ENCODE measurements at regions not wholly inside any gene's neighbourhood (a gene's known extent, or its start where the extent isn't known, plus 50 kb on each side); places are given as distances from the start of the nearest gene placed in this dataset.

DNA sequence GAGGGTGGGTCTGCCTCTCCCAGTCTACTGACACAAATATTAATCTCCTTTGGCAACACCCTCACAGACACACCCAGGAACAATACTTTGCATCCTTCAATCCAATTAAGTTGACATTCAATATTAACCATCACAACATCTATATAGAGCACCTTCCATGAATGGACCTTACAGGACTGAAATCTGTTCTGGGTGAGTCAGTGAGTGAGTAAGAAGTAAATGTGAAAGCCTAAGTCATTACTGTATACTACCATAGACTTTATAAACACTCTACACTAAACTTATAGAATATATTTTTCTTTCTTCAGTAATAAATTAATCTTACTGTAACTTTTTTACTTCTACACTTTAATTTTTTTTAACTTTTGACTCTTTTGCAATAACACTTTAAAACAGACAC is 993.8 kb upstream of the MAP3K7 start:
- DNase-seq = no peak

DNA sequence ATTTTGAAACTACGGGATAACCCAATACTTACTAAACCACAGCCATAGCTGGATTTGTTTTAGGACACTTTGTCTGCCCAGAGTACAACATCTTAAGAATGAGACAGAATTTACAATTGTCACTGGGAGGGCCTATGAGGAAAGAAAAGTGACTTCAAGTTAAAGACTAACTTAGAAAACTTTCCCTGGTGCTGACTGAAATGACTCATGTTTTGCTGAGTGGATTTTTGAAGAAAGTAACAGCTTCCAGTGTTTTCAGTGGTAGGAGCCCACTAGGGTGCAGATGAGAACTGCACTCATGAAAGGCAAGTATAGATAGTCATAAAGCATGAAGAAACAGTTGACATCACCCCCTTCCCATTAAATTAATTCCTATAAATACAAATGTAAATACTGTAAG is 988.2 kb upstream of the MAP3K7 start:
- no peak for DNase-seq

DNA sequence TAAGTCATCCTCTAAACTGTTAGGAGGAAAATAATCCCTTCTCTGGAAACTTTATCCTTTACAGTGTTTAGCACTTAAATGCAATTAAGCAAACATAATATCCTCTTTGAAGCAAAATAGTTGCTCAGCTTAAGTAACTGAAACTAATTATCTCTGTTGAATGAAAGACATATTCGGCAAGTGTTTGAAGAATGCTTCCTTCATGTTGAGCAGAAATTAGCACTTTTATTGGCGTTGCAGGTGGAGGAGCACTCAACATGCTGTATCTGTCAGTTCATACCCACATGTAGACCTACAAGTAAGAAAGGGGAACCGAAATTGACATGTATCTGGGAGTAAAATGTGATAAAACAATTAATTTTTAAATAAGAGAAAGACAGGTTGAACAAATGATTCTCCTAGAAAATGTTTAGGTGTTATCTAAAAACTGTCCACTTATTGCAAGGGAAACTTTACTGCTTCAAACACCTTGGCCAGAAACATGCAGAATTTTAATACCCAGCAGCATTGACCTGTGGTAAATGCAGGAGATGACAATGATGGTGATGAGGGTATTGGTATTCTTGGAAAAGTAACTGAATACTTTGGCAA is 987.0 kb upstream of the MAP3K7 start:
- no peak for DNase-seq

DNA sequence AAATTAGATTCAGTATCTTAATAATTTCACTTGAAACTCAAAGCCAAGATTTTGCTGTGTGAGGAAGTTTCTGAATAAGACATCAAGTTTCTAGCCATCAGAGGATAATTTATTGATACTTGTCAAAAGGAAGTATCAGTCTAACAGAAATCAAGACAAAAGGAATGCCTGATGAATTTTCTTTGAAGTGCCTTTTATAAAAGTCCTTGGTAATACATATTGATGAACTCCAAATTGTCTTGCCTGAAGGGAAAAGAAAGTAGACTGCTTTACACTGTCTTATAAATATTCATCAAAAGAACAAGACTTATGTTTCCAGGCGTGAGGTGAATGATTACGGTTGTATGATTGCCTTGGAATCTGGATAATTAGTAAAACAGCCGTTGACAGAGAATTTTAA is 986.0 kb upstream of the MAP3K7 start:
- no peak for DNase-seq

DNA sequence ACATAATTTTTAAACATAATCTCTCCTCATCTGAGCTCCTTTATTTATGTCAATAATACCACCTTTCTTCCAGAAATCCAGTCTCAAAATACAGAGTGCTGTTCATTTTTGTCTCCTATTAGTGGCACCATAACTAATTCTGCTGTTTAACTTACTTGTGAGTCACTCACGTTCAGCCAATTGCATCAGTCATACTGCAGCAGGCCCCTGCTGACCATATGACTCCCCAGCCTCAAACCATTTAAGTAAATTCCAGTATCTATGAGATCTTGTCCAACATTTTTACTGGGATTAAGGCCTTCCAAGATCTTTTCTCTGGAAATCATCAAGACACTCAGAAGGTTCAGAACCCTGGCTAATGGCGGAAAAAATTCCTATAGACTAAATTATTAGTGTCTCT is 982.2 kb upstream of the MAP3K7 start:
- DNase-seq = no peak

DNA sequence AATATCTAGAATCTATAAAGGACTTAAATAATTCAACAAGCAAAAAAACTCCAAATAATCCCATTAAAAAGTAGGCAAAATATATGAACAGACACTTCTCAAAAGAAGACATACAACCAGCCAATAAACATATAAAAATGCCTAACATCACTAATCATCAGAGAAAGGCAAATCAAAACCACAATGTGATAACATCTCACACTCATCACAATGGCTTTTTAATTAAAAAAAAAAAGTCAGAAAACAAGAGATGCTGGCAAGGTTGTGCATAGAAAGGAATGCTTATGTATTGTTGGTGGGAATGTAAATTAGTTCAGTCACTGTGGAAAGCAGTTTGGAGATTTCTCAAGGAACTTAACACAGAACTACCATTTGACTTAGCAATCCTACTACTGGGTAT is 979.6 kb upstream of the MAP3K7 start:
- DNase-seq = no peak

DNA sequence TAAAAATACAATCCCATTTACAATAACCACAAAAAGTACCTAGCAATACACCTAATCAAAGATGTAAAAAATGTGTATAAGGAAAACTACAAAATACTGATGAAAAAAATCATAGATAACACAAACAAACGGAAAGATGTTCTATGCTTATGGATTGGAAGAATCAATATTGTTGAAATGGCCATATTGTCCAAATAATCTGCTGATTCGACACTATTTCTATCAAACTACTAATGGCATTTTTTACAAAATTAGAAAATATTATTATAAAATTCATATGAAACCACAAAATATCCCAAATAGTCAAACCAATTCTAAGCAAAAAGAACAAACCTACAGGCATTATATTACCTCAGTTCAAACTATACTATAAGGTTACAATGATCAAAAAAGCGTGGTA is 978.3 kb upstream of the MAP3K7 start:
- DNase-seq = no peak

DNA sequence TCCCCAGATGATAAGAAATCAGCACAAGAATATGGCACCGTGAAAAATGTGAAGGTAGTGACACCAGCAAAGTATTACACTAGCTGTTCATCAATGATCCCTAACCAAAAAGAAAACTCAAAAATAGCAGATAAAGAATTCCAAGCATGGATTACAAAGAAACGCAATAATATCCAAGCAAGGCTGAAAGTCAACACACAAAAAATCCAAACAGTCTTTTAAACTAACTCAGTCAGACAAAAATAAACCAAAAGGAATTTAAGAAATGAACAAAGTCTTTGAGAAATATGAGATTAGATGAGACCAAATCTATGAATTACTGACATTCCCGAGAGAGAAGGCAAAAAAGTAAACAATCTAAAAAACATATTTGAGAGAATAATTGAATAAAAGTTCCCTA is 976.1 kb upstream of the MAP3K7 start:
- DNase-seq = no peak

DNA sequence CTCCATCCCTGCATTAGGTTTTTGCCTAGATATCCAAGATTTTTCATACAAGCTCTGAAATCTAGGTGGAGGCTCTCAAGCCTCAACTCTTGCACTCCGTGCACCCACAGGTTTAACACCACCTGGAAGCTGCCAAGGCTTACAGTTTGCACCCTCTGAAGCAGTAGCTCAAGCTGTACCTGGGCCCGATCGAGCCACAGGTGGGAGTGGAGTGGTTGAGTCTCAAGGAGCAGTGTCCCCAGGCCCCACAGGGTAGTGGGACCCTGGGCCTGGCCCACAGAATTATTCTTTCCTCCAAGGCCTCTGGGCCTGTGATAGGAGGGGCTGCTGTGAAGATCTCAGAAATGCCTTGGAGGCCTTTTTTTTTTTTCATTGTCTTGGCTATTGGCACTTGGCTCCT is 973.5 kb upstream of the MAP3K7 start:
- DNase-seq = no peak

DNA sequence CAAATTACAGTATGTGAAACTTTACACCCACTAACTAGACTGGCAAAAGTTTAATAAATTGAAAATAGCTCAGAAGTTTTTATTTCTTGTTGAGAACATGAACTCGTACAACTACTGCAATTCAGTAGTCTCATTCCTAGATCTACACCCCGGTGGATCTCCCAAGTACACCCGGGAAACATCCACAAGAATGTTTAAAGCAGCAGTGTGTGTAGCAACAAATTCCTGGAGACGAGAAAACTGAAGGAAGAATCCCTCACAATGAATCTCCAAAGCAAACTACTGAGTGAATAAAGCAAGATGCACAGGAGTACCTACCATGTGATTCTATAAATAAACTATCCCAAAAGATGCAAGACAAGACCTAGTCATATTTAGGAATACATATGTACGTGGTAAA is 954.0 kb upstream of the MAP3K7 start:
- no peak for DNase-seq

DNA sequence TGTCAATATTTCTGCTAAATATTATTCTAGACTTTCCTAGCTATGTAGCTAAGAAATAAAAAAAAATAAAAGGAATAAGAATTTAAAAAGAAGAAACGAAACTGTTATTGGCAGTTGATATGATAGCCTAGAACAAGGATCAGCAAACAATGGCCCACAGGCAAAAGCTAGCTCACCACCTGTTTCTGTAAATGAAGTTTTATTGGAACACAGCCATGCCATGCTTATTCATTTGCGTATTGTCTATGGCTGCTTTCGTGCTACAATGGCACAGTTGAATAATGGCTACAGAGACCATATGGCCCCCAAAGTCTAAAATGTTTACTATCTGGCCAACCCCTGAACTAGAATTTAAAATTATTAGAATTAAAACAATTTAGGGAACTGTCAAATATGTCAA is 952.6 kb upstream of the MAP3K7 start:
- DNase-seq = no peak

DNA sequence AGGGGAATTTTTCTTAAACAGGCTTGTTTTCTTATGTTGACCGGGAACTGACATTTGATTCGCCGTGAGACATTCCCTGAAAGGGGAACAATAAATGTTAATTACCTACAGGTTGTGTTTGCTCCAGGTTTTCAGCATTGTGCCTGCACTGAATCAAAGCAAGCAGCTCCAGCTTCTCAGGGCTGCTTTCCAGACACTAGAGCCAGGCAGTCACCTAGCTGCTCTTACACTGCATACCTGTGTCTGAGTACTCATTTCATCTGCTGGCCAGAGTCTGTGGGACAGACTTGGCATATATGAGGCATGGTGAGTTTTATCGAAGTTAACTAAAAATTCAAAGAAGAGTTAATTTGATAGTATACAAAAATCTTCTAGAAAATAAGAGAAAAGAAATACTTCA is 951.8 kb upstream of the MAP3K7 start:
- no peak for DNase-seq

DNA sequence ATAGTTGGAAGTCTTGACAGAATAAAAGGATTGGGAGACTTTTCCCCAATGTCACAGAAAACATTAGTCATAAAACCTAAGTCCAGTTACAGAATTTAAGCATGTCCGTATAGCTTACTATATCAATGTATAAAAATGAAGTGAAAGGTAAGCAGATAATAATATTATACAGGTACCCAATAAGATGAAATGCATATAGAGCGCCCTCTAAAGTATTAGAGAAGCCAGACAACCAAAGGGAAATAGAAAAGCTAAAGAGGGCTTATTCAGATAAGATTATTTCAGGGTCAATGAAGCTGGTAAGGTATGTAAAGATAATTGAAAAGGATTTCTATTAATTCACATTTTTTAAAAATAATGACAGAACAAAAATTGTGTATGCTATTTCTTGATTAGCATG is 947.7 kb upstream of the MAP3K7 start:
- no peak for DNase-seq

DNA sequence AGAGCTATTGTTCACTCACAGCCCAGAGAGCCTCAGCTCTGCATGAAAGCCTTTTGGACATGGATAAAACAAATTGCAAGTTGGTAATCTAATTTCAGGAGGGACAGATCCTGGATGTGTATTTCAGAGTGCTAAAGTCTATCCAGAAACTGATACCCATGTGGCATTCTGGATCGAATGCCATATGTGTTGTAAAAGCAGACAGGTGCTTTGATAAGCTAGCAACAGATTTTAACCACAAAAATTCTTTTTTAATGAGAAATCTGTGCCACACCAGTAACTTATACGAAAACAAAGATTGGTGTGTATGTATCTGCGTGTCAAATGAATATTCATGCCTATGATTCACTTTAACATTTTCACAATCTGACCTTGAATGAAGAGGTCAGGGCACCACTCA is 936.6 kb upstream of the MAP3K7 start:
- DNase-seq = no peak

DNA sequence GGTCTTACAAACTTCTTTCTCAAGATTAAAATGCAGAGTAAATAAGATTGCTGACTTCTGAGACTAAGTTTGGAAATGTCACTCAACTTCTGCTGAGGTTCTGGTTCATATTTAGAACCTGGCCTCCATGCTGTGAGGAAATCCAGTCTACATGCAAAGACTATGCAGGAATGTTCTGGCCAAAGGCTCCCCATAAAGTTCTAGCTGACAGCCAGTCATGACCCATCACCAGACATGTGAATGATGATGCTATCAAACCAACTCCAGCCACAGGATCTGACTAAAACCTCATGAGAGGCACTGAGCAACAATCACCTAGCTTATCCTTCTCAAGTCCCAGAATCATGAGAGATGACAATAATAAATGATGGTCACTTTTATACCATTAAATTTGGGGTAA is 935.1 kb upstream of the MAP3K7 start:
- DNase-seq = no peak

DNA sequence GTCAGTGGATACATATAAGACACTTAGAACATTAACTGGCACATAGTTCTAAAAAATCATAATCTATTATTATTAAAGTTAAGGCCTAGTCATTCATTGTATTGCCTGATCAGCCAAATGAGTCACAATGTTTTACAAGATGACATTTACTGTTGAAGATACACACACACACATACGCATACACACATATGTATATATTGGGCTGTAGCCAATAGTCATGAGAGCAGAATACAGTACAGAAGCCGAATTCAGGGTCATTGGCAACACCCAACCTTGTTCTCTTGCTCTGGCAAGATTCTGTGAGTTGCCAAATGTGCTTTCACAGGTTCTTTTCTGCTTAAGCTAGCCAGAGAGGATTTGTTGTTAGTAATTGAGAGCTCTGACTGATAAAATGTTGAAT is 922.8 kb upstream of the MAP3K7 start:
- DNase-seq = no peak

DNA sequence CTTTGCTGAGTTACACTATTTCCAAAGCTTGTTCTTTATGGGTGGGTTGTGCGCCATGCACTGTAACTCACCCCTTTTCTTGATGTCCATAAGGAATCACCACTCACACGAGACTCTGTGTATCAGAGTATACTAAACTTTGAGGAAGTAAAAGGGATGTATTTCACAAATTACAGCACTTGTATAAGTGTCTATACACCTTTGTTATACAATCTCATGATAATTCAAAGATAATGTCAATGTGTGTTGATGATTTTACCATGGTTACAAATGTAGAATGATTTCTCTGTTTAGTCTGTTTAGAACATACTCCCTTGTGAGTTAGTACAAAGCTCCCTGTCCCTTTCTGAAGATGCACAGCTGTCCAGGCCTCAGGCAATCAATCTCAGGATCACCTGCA is 922.2 kb upstream of the MAP3K7 start:
- no peak for DNase-seq

DNA sequence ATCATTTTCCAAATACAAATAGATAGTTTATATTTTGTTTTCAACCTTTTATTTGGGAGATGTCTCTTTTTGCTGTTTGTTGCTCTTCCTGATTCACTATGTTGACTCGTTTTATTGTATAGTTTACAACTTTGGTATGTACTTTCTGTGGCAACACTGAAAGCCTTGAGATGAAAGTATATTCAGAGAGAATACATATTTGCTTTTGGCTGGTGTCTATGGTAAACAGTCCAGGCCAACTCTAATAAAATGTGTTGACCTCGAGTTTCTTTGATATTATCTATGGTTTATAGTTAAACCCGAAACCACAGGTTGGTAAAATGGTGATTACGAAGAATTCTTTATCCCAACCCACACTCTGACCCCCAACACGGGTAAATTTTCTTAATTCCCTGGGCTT is 919.6 kb upstream of the MAP3K7 start:
- no peak for DNase-seq

DNA sequence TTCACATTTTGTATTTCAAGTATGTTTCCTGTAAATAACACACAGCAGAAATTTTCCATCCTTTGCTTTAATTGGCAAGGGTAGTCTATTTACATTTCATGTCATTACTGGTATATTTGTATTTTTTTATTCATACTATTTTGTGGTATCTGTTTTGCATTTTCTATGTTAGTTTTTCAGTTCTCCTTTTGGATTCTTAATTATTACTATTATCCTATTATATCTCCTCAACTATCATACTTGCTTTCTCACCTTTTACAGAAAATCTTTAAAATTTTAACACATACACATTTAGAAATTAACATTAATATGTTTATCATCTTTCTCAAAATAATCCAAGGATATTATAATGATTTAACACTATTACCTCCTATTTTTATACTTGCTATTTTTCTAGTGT is 918.3 kb upstream of the MAP3K7 start:
- no peak for DNase-seq

DNA sequence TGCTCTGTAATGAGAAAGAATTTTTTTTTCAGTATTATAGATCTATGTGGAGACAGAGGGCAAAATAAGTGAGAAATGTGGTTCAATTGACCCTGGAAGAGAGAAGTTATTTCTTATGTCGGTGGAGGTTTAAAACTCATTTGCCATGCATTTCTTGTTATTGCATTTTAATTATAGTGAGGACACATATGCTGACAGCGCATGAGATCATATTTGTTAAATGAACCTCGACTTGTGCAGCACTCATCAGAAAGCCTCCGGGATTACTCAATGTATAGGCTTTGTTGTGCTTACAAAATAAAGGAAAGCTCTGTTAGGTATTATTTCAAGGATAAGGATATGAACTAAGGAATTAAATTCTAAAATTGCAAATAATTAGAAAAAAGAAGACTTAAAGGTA is 915.1 kb upstream of the MAP3K7 start:
- no peak for DNase-seq

DNA sequence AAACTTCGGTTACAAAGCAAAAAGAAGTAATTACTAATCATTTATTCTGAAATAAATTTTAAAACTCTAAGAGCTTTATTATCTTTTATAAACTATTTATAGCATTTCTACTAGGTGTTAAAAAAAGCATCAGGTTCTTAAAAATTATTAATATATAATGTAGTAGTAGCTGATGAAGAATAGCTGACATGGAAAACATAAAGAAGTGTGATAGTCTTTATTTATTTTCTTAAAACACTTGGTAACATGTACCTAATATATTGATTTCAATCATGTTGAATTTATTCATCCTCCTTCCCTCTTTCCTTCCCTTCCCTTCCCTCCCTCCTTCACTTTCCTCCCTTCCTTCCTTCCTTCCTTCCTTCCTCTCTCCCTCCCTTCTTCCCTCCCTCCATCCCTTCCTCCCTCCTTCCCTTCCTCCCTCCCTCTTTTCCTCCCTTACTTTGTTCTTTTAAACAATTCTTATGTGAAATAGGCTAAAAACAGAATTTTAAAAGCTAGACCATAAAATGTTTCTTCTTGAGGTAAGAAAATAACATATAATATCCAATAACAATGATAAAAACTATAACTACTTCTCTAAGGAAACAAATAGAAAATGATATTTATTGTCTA is 913.9 kb upstream of the MAP3K7 start:
- DNase-seq = no peak

DNA sequence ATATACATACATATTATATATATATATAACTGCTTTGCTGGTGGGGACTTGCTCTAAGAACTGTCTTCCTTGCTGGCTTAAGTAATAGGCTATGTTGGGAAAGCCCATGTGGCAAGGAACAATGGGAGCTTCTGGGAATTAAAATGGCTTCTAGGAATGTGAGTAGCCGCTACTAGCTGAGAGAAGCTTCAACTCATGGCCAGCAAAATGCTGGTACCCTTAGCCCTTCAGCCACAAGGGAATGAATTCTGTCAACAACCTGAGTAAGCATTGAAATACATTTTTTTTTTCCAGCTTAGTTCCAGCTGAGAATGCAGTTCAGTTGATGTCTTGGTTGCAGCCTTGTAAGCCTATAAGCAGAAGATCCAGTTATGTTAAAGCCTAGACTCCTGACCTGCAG is 911.7 kb upstream of the MAP3K7 start:
- DNase-seq = no peak

DNA sequence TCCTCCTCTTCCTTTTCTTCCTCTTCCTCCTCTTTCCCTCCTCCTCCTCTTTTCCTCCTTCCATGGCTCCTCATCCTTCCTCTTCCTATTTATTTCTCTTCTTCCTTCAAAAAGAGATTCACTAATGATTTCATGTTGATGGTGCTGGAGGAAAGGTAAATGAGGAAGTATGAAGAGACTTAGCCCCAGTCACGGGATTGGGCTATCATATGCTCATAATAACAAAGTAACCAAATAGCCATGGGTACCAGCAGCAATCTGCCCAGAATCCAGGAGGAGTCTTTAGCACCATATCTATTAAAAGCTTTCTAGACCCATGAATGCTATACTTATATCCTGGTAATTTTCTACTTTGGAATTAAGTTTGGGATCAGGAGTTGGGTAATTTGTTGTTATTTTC is 910.9 kb upstream of the MAP3K7 start:
- DNase-seq = no peak

DNA sequence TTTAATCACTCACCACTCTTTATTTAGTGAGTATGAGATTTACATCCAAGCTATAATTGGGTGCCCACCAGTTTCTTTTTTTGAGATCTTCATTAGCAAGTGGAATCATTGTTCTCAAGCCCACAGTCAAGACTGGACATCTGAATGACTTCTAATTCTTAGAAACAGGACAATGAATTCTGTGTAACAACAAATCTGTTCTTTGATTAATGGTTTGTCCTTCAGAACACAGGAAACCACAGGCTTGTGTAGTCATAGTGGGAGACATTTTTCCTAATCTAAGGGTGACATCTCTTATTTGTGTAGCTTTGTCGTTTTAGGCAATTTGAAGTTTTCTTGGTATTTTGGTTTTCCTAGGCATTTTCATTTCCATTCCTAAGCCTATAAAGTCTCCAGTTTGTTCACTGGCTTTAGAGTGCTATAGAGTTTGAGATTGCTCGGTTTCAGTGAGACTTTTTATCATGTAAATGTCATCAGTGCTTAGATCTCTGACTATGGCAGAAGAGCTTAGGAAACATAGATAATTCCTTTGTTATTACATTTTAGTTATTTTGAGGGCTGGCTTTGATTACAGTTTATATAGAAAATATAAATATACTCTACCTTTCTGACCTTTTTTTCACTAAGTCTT is 903.9 kb upstream of the MAP3K7 start:
- DNase-seq = no peak
